Liver (tissue), 3 donors: ENCODE measurements at regions not wholly inside any gene's neighbourhood (a gene's known extent, or its start where the extent isn't known, plus 50 kb on each side); places are given as distances from the start of the nearest gene placed in this dataset.
"Not testable (repeated sequence)": the region's sequence is repeated elsewhere in the genome, so short reads cannot be mapped to it uniquely, and the experiment has no call there.

ENCODE experiments used
- JUND ChIP-seq, 2 donors: IDR thresholded peaks; 2 replicates each; pipeline ENCODE4 v1.6.1; 2016; ENCODE audit warnings: antibody characterized with exemption in 2 of 2
- TAF1 ChIP-seq: conservative IDR thresholded peaks from 2 replicates; pipeline ENCODE4 v1.6.1; 2016; ENCODE audit warnings: antibody characterized with exemption, mild to moderate bottlenecking
- YY1 ChIP-seq: IDR thresholded peaks from 2 replicates; pipeline ENCODE4 v1.6.1; 2016; ENCODE audit warnings: antibody characterized with exemption, mild to moderate bottlenecking
- TF ChIP-seq, protein P1 (sequence below): fragments of 150-350 bp; IDR thresholded peaks from 2 replicates; pipeline ENCODE4 v1.5.1; 2017; ENCODE audit warnings: improper control_type of control experiment, low read depth, low read length; ENCODE audit not compliant: missing input control
- donor health status: healthy.
- donor health status: healthy.

- TF ChIP-seq, protein P1, sequence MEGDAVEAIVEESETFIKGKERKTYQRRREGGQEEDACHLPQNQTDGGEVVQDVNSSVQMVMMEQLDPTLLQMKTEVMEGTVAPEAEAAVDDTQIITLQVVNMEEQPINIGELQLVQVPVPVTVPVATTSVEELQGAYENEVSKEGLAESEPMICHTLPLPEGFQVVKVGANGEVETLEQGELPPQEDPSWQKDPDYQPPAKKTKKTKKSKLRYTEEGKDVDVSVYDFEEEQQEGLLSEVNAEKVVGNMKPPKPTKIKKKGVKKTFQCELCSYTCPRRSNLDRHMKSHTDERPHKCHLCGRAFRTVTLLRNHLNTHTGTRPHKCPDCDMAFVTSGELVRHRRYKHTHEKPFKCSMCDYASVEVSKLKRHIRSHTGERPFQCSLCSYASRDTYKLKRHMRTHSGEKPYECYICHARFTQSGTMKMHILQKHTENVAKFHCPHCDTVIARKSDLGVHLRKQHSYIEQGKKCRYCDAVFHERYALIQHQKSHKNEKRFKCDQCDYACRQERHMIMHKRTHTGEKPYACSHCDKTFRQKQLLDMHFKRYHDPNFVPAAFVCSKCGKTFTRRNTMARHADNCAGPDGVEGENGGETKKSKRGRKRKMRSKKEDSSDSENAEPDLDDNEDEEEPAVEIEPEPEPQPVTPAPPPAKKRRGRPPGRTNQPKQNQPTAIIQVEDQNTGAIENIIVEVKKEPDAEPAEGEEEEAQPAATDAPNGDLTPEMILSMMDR = not testable (repeated sequence)
- TF ChIP-seq JUND (IDR thresholded peaks at IDR 0.05); TAF1; YY1: not testable (repeated sequence)
Measured at GRCh38 chr5:90073026-90073570, 336.5 kb downstream of the CETN3 start.
